Vagina (tissue), 2 donors: ENCODE measurements at regions not wholly inside any gene's neighbourhood (a gene's known extent, or its start where the extent isn't known, plus 50 kb on each side); places are given as distances from the start of the nearest gene placed in this dataset.

Source experiments
- DNase-seq, 2 donors: peaks; one replicate each; pipeline ENCODE4 v3.0.0-alpha.2; 2017; ENCODE audit errors: extremely low spot score in 2 of 2
- H3K27ac ChIP-seq: fragments of 200-600 bp; sonication (generic); one replicate; pipeline ENCODE4 v1.5.1; 2019
- H3K27me3 ChIP-seq: fragments of 200-600 bp; sonication (generic); one replicate; pipeline ENCODE4 v1.5.1; 2019
- H3K36me3 ChIP-seq, 2 donors: fragments of 200-600 bp; sonication (generic); one replicate each; pipeline ENCODE4 v1.5.1; 2017 to 2019
- H3K4me1 ChIP-seq: fragments of 200-600 bp; sonication (generic); one replicate; pipeline ENCODE4 v1.5.1; 2019
- H3K4me3 ChIP-seq, 2 donors: fragments of 200-600 bp; sonication (generic); 1 replicate in 1 of 2; 2 replicates in 1 of 2; pipeline ENCODE4 v1.5.1; 2016 to 2019
- H3K9me3 ChIP-seq: fragments of 200-600 bp; sonication (generic); one replicate; pipeline ENCODE4 v1.5.1; 2019
- CTCF ChIP-seq, 3 experiments: fragments of 450-650 bp in 2 of 3; fragments of 200-600 bp in 1 of 3; sonication (generic) in 1 of 3; IDR thresholded peaks; one replicate each; pipeline ENCODE4 v1.5.1; 2017 to 2019; ENCODE audit warnings: antibody characterized with exemption in 3 of 3, mild to moderate bottlenecking in 2 of 3, moderate library complexity in 2 of 3
- POLR2A ChIP-seq, 2 donors: fragments of 450-650 bp; IDR thresholded peaks; one replicate each; pipeline ENCODE4 v1.6.1; 2017; ENCODE audit warnings: antibody characterized with exemption in 2 of 2, mild to moderate bottlenecking in 2 of 2, moderate library complexity in 2 of 2
- POLR2AphosphoS5 ChIP-seq, 2 donors: sonication (generic); formaldehyde crosslinking; IDR thresholded peaks; one replicate each; pipeline ENCODE4 v1.9.0; 2017; ENCODE audit warnings: antibody characterized with exemption in 2 of 2, mild to moderate bottlenecking in 2 of 2, low read depth in 1 of 2; ENCODE audit not compliant: insufficient read depth in 1 of 2
- intact Hi-C: fragments of 100-400 bp; cut with DNase I; formaldehyde crosslinking; loops from one replicate; pipeline ENCODE4 v1.15.1; 2023

GRCh38 chr14:26138764-26139445 lies 458.9 kb downstream of the NOVA1 start:
- Histone ChIP-seq H3K27ac (no peak overlapping the region), H3K4me1 (no peaks in the 10 kb centered on the region), H3K27me3 (no peaks in the 10 kb centered on the region), H3K36me3 (no peaks in the 10 kb centered on the region), H3K9me3 (no peaks in the 10 kb centered on the region), H3K4me3 (no peak overlapping the region)
- intact Hi-C loops: no loop called here
- no peak for DNase-seq
- TF ChIP-seq POLR2A (IDR thresholded peaks at IDR 0.05) (no peak), CTCF (IDR thresholded peaks at IDR 0.05) (no peak), POLR2AphosphoS5 (IDR thresholded peaks at IDR 0.05; ENCODE audit: insufficient read depth in 1 of 2, low read depth in 1 of 2) (no peak)

- DNase-seq: no peak
- H3K9me3 ChIP-seq: no peaks in the 10 kb centered on the region
- TF ChIP-seq POLR2A (IDR thresholded peaks at IDR 0.05) (no peak), POLR2AphosphoS5 (IDR thresholded peaks at IDR 0.05; ENCODE audit: insufficient read depth in 1 of 2, low read depth in 1 of 2) (no peak), CTCF (IDR thresholded peaks at IDR 0.05) (no peak)
- no peak overlapping the region for H3K27ac ChIP-seq
- no peak overlapping the region for H3K4me3 ChIP-seq
- intact Hi-C loops: no loop called here
- H3K4me1 ChIP-seq: no peaks in the 10 kb centered on the region
- no peaks in the 10 kb centered on the region for H3K36me3 ChIP-seq
- no peaks in the 10 kb centered on the region for H3K27me3 ChIP-seq
Observed at GRCh38 chr14:26137161-26137560, 460.7 kb downstream of the NOVA1 start.

GRCh38 chr14:26132061-26132645 lies 465.7 kb downstream of the NOVA1 start:
- no peak for DNase-seq
- H3K9me3 ChIP-seq: no peaks in the 10 kb centered on the region
- no peak overlapping the region for H3K4me3 ChIP-seq
- H3K36me3 ChIP-seq: no peaks in the 10 kb centered on the region
- H3K4me1 ChIP-seq: peaks cover 3% of the 10 kb centered on the region
- H3K27ac ChIP-seq: no peak overlapping the region
- TF ChIP-seq CTCF (IDR thresholded peaks at IDR 0.05): no peak
- no peak for TF ChIP-seq POLR2AphosphoS5 (IDR thresholded peaks at IDR 0.05; ENCODE audit: insufficient read depth in 1 of 2, low read depth in 1 of 2)
- no peaks in the 10 kb centered on the region for H3K27me3 ChIP-seq
- intact Hi-C loops: no loop called here

GRCh38 chr14:26130690-26131089 lies 467.1 kb downstream of the NOVA1 start:
- H3K27me3 ChIP-seq: no peaks in the 10 kb centered on the region
- no peak overlapping the region for H3K27ac ChIP-seq
- H3K9me3 ChIP-seq: no peaks in the 10 kb centered on the region
- no peak for DNase-seq
- no peak overlapping the region for H3K4me3 ChIP-seq
- intact Hi-C loops: no loop called here
- TF ChIP-seq POLR2AphosphoS5 (IDR thresholded peaks at IDR 0.05; ENCODE audit: insufficient read depth in 1 of 2, low read depth in 1 of 2): no peak
- no peak for TF ChIP-seq POLR2A (IDR thresholded peaks at IDR 0.05)
- no peak for TF ChIP-seq CTCF (IDR thresholded peaks at IDR 0.05)
- H3K36me3 ChIP-seq: no peaks in the 10 kb centered on the region
- H3K4me1 ChIP-seq: peaks cover 3% of the 10 kb centered on the region

GRCh38 chr14:26128931-26129671 lies 468.7 kb downstream of the NOVA1 start:
- Histone ChIP-seq H3K27me3 (no peaks in the 10 kb centered on the region), H3K4me1 (peaks cover 3% of the 10 kb centered on the region), H3K4me3 (no peak overlapping the region), H3K36me3 (no peaks in the 10 kb centered on the region), H3K9me3 (no peaks in the 10 kb centered on the region), H3K27ac (no peak overlapping the region)
- intact Hi-C loops: no loop called here
- DNase-seq: no peak
- TF ChIP-seq POLR2AphosphoS5 (IDR thresholded peaks at IDR 0.05; ENCODE audit: insufficient read depth in 1 of 2, low read depth in 1 of 2) (no peak), POLR2A (IDR thresholded peaks at IDR 0.05) (no peak), CTCF (IDR thresholded peaks at IDR 0.05) (no peak)
